Aorta (tissue), 5 donors: ENCODE measurements at regions not wholly inside any gene's neighbourhood (a gene's known extent, or its start where the extent isn't known, plus 50 kb on each side); places are given as distances from the start of the nearest gene placed in this dataset.

ENCODE experiments used
- ATAC-seq: fragments of 200-7000 bp; cut with Tn5 transposase; one replicate; pipeline ENCODE4 v1.9.1; 2022; ENCODE audit warnings: moderate library complexity; ENCODE audit not compliant: low FRiP score
- DNase-seq, 2 donors: peaks; one replicate each; pipeline ENCODE4 v3.0.0-alpha.2; 2020
- H3K27ac ChIP-seq, 2 donors: one replicate each; pipeline ENCODE4 v1.5.1; 2013; ENCODE audit warnings: low read length in 2 of 2, mild to moderate bottlenecking in 2 of 2, moderate library complexity in 2 of 2, control low read depth in 1 of 2, inconsistent platforms in 1 of 2, low read depth in 1 of 2
- H3K27me3 ChIP-seq, 2 donors: one replicate each; pipeline ENCODE4 v1.6.1; 2013; ENCODE audit warnings: control low read depth in 1 of 2, low read length in 1 of 2, mild to moderate bottlenecking in 1 of 2, moderate library complexity in 1 of 2; ENCODE audit not compliant: insufficient read depth in 2 of 2, control insufficient read depth in 1 of 2
- H3K36me3 ChIP-seq, 2 donors: one replicate each; pipeline ENCODE4 v1.6.1; 2013; ENCODE audit warnings: control low read depth in 1 of 2, low read length in 1 of 2, mild to moderate bottlenecking in 1 of 2; ENCODE audit not compliant: insufficient read depth in 2 of 2, control insufficient read depth in 1 of 2
- H3K4me1 ChIP-seq, 2 donors: one replicate each; pipeline ENCODE4 v1.6.1; 2013; ENCODE audit warnings: low read length in 2 of 2, control low read depth in 1 of 2, mild to moderate bottlenecking in 1 of 2, moderate library complexity in 1 of 2; ENCODE audit not compliant: insufficient read depth in 2 of 2, control insufficient read depth in 1 of 2
- H3K4me3 ChIP-seq, 2 donors: one replicate each; pipeline ENCODE4 v1.5.1; 2013; ENCODE audit warnings: low read length in 2 of 2, control low read depth in 1 of 2, mild to moderate bottlenecking in 1 of 2
- H3K9me3 ChIP-seq: one replicate; pipeline ENCODE4 v1.6.1; 2013; ENCODE audit warnings: mild to moderate bottlenecking, low read length; ENCODE audit not compliant: control insufficient read depth
- WGBS, 2 donors: extraction: QIAGEN DNeasy Blood & Tissue Kit; methylation state at CpG; one replicate each; pipeline ENCODE4 v1.1.7; 2013; 5-methylcytosine and 5-hydroxymethylcytosine counted together
- intact Hi-C, 2 donors: fragments of 100-400 bp; cut with DNase I; formaldehyde crosslinking; loops; one replicate each; pipeline versions ENCODE4 v1.14.2 to v1.15.0; 2022
- donor health status: healthy with polysubstance abuse.
- donor health status: Bipolar disorder and iron deficiency.
- donor health status: DM: no; HTN: no; CAD: no.
- donor health status: DM: no; HTN: no; CAD: no.
- donor health status: DM: yes; HTN: yes; CAD: no.

GRCh38 chr6:168883410-168884049 lies 370.1 kb downstream of the THBS2 start:
- WGBS, 2 donors: 92 to 95% methylated on average over 13 of the region's 13 CpGs
- no peak overlapping the region for H3K4me3 ChIP-seq
- DNase-seq (no peak), ATAC-seq (no peak)
- H3K4me1 ChIP-seq: no peaks in the 10 kb centered on the region
- intact Hi-C loops: loop anchor here (1.0 to 2.0 kb wide), 3 partner anchors 267 to 513 kb away; no protein-coding TSS in a partner anchor
- no peaks in the 10 kb centered on the region for H3K27me3 ChIP-seq
- H3K27ac ChIP-seq: no peak overlapping the region
- H3K36me3 ChIP-seq: no peaks in the 10 kb centered on the region
- no peaks in the 10 kb centered on the region for H3K9me3 ChIP-seq

GRCh38 chr6:168880271-168880670 lies 373.4 kb downstream of the THBS2 start:
- 90 to 91% methylated on average over 17 of the region's 17 CpGs for WGBS, 2 donors
- intact Hi-C loops: no loop called here
- no peak for DNase-seq

GRCh38 chr6:168877821-168878282 lies 375.8 kb downstream of the THBS2 start:
- H3K4me1 ChIP-seq: no peaks in the 10 kb centered on the region
- no peak overlapping the region for H3K4me3 ChIP-seq
- H3K36me3 ChIP-seq: no peaks in the 10 kb centered on the region
- no peaks in the 10 kb centered on the region for H3K9me3 ChIP-seq
- DNase-seq (no peak), ATAC-seq (peak; percentile 63)
- WGBS, 2 donors: 15 to 16% methylated on average over 10 of the region's 10 CpGs
- intact Hi-C loops: no loop called here
- no peaks in the 10 kb centered on the region for H3K27me3 ChIP-seq
- H3K27ac ChIP-seq: no peak overlapping the region

More at GRCh38 chr6:168880271-168880670, 373.4 kb downstream of the THBS2 start:
- ATAC-seq: no peak
- Histone ChIP-seq H3K4me1 (no peaks in the 10 kb centered on the region), H3K27ac (no peak overlapping the region), H3K27me3 (no peaks in the 10 kb centered on the region), H3K9me3 (no peaks in the 10 kb centered on the region), H3K4me3 (no peak overlapping the region), H3K36me3 (no peaks in the 10 kb centered on the region)

GRCh38 chr6:168876956-168877355 lies 376.7 kb downstream of the THBS2 start:
- intact Hi-C loops: no loop called here
- no peak for ATAC-seq

GRCh38 chr6:168875811-168876576 lies 377.7 kb downstream of the THBS2 start:
- WGBS, 2 donors: 94% methylated on average over 26 of the region's 26 CpGs
- ATAC-seq (no peak), DNase-seq (no peak)
- intact Hi-C loops: no loop called here
- H3K9me3 ChIP-seq: no peaks in the 10 kb centered on the region
- no peaks in the 10 kb centered on the region for H3K36me3 ChIP-seq
- H3K4me1 ChIP-seq: no peaks in the 10 kb centered on the region
- no peak overlapping the region for H3K27ac ChIP-seq
- no peaks in the 10 kb centered on the region for H3K27me3 ChIP-seq
- no peak overlapping the region for H3K4me3 ChIP-seq

More at GRCh38 chr6:168876956-168877355, 376.7 kb downstream of the THBS2 start:
- no peak overlapping the region for H3K27ac ChIP-seq
- H3K4me3 ChIP-seq: no peak overlapping the region
- WGBS, 2 donors: 96 to 98% methylated on average over 15 of the region's 15 CpGs
- no peaks in the 10 kb centered on the region for H3K9me3 ChIP-seq
- no peaks in the 10 kb centered on the region for H3K27me3 ChIP-seq
- DNase-seq: no peak
- no peaks in the 10 kb centered on the region for H3K4me1 ChIP-seq
- no peaks in the 10 kb centered on the region for H3K36me3 ChIP-seq

GRCh38 chr6:168874637-168875036 lies 379.0 kb downstream of the THBS2 start:
- H3K27ac ChIP-seq: no peak overlapping the region
- no peaks in the 10 kb centered on the region for H3K4me1 ChIP-seq
- ATAC-seq: no peak
- no peak overlapping the region for H3K4me3 ChIP-seq
- no peaks in the 10 kb centered on the region for H3K36me3 ChIP-seq
- H3K27me3 ChIP-seq: no peaks in the 10 kb centered on the region
- 96% methylated on average over 10 of the region's 10 CpGs for WGBS, 2 donors
- intact Hi-C loops: no loop called here
- DNase-seq: no peak
- no peaks in the 10 kb centered on the region for H3K9me3 ChIP-seq

GRCh38 chr6:168873278-168874190 lies 380.1 kb downstream of the THBS2 start:
- Histone ChIP-seq H3K27me3 (no peaks in the 10 kb centered on the region), H3K27ac (no peak overlapping the region), H3K36me3 (no peaks in the 10 kb centered on the region), H3K4me1 (no peaks in the 10 kb centered on the region), H3K9me3 (no peaks in the 10 kb centered on the region), H3K4me3 (no peak overlapping the region)
- ATAC-seq (no peak), DNase-seq (no peak)
- WGBS, 2 donors: 94 to 95% methylated on average over 38 of the region's 38 CpGs
- intact Hi-C loops: no loop called here

- H3K9me3 ChIP-seq: no peaks in the 10 kb centered on the region
- intact Hi-C loops: no loop called here
- DNase-seq (no peak), ATAC-seq (no peak)
- H3K27ac ChIP-seq: no peak overlapping the region
- H3K4me3 ChIP-seq: no peak overlapping the region
- H3K27me3 ChIP-seq: no peaks in the 10 kb centered on the region
- H3K36me3 ChIP-seq: no peaks in the 10 kb centered on the region
- 21 to 24% methylated on average over 19 to 20 of the region's 20 CpGs for WGBS, 2 donors
- H3K4me1 ChIP-seq: no peaks in the 10 kb centered on the region
These were observed 381.9 kb downstream of the THBS2 start for GRCh38 chr6:168871642-168872315.
